ENCODE measurements at regions not wholly inside any gene's neighbourhood (a gene's known extent, or its start where the extent isn't known, plus 50 kb on each side); places are given as distances from the start of the nearest gene placed in this dataset.

- DNase-seq (ENCODE audit: extremely low read depth, low read depth): no peak
- TF ChIP-seq, protein P1, sequence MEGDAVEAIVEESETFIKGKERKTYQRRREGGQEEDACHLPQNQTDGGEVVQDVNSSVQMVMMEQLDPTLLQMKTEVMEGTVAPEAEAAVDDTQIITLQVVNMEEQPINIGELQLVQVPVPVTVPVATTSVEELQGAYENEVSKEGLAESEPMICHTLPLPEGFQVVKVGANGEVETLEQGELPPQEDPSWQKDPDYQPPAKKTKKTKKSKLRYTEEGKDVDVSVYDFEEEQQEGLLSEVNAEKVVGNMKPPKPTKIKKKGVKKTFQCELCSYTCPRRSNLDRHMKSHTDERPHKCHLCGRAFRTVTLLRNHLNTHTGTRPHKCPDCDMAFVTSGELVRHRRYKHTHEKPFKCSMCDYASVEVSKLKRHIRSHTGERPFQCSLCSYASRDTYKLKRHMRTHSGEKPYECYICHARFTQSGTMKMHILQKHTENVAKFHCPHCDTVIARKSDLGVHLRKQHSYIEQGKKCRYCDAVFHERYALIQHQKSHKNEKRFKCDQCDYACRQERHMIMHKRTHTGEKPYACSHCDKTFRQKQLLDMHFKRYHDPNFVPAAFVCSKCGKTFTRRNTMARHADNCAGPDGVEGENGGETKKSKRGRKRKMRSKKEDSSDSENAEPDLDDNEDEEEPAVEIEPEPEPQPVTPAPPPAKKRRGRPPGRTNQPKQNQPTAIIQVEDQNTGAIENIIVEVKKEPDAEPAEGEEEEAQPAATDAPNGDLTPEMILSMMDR (IDR thresholded peaks at IDR 0.05; ENCODE audit: low read depth, low read length): no peak
Observed at GRCh38 chr1:5488448-5488847, 503.8 kb downstream of the NPHP4 start.

GRCh38 chr1:5485968-5486696, 506.1 kb downstream of the NPHP4 start:
- DNase-seq (ENCODE audit: extremely low read depth, low read depth): no peak
- TF ChIP-seq, protein P1 (IDR thresholded peaks at IDR 0.05; ENCODE audit: low read depth, low read length): no peak

GRCh38 chr1:5485436-5485835, 506.8 kb downstream of the NPHP4 start:
- TF ChIP-seq, protein P1 (IDR thresholded peaks at IDR 0.05; ENCODE audit: low read depth, low read length): no peak
- DNase-seq (ENCODE audit: extremely low read depth, low read depth): no peak

- DNase-seq (ENCODE audit: extremely low read depth, low read depth): no peak
- TF ChIP-seq, protein P1 (IDR thresholded peaks at IDR 0.05; ENCODE audit: low read depth, low read length): no peak
Observed at GRCh38 chr1:5484451-5485165, 507.6 kb downstream of the NPHP4 start.

DNA sequence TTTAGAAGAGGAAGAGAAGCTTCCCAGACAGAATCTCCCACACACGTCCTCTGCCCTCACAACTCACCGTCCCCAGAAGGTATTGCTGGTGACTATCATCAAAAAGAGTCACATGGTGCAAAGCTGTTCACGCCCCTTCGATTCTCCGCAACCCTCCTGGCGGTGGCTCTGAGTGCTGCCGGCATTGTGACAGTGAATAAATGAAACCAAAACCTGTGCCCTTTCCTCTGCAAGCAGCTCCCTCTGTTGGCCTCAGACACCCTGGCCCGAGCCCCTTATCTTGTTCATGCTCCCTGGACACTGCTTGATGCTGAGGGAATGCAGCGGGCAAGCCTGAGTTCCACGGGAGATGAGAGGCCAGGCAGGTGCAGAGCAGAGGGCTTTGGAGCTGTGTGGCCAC, 510.3 kb downstream of the NPHP4 start:
- TF ChIP-seq, protein P1 (IDR thresholded peaks at IDR 0.05; ENCODE audit: low read depth, low read length): no peak
- DNase-seq (ENCODE audit: extremely low read depth, low read depth): no peak

DNA sequence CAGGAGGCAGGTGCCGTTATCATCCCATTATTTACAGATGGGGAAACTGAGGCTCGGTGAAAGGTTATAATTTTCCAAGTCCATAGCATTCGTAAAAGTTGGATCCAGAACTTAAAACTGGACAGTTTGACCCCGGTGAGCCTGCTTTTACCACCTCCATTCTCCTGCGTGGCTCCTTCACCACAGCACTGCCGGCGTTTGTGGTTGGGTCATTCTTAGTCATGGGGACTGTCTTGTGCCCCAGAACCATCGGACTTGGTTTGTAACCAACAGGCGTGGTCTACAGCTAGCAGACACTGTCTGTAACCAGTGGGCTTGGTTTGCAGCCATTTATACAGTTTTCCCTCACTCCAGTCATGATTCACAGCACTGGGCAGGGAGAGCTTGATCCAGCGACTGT, 511.3 kb downstream of the NPHP4 start:
- DNase-seq (ENCODE audit: extremely low read depth, low read depth): no peak
- TF ChIP-seq, protein P1 (IDR thresholded peaks at IDR 0.05; ENCODE audit: low read depth, low read length): no peak

All from AG09319 (cell line).